Fibroblast of upper back skin (primary cell): ENCODE measurements at regions not wholly inside any gene's neighbourhood (a gene's known extent, or its start where the extent isn't known, plus 50 kb on each side); places are given as distances from the start of the nearest gene placed in this dataset.
A peak's percentile ranks its signal among the peaks of the same experiment; 100 is the strongest.

Experiments used
- DNase-seq: peaks from one replicate; pipeline ENCODE4 v3.0.0-alpha.2; 2013

- peak; percentile 68 for DNase-seq
Observed at GRCh38 chr6:7468382-7469081, 72.9 kb upstream of the DSP start.

- peak; percentile 14 for DNase-seq
Observed at GRCh38 chr6:7469696-7470095, 71.8 kb upstream of the DSP start.

GRCh38 chr6:7471171-7471570, 70.3 kb upstream of the DSP start:
- DNase-seq, result no peak

- no peak for DNase-seq
Observed at GRCh38 chr6:7473805-7474719, 67.4 kb upstream of the DSP start.

GRCh38 chr6:7475081-7475480, 66.4 kb upstream of the DSP start:
- no peak for DNase-seq

GRCh38 chr6:7479801-7480266, 61.6 kb upstream of the DSP start:
- DNase-seq, result peak; percentile 63

DNA sequence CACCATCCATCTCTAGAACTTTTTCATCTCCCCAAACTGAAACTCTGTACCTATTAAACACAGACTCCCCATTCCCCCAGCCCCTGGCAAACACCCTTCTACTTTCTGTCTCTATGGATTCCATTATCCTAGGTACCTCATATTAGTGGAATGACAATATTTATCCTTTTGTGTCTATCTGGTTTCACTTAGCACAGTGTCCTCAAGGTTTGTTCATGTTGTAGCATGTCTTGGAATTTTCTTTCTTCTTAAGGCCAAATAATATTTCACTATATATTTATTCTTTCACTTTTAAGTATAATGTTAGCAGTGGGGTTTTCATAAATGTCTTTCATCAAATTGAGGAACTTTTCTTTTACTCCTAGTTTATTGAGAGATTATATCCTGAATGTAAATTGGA, 56.8 kb upstream of the DSP start:
- no peak for DNase-seq

DNA sequence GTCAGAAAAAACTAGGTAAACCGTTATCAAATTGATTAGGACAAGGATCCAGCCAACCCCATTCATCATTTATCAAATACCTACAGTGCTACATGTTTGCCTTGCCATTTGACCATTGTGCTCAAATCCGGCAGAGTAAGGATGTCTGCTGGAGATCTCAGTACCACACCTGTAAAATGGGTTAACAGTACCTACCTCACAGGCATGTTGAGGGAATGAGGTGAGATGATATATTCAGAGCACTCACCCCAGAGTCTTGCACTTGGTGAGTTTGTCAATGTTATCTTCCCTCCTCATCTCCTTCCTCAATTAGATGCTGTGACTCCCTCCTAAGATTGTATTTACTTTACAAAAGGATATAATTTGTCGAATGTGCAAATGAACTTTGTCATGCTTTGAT, 54.5 kb upstream of the DSP start:
- DNase-seq, result no peak

- no peak for DNase-seq
Observed at GRCh38 chr6:7488494-7488893, 53.0 kb upstream of the DSP start.

GRCh38 chr6:7489376-7489775, 52.1 kb upstream of the DSP start:
- DNase-seq, result no peak
